BE2C (cell line): ENCODE measurements at regions not wholly inside any gene's neighbourhood (a gene's known extent, or its start where the extent isn't known, plus 50 kb on each side); places are given as distances from the start of the nearest gene placed in this dataset.

Source experiments
- DNase-seq: peaks from one replicate; pipeline ENCODE4 v3.0.0-alpha.2; 2020
- H3K27me3 ChIP-seq: fragments of 250-450 bp; sonication (Bioruptor Pico); 2 replicates; pipeline ENCODE4 v1.5.1; 2020; ENCODE audit warnings: mild to moderate bottlenecking
- H3K36me3 ChIP-seq: fragments of 250-450 bp; sonication (Bioruptor Pico); 2 replicates; pipeline ENCODE4 v1.5.1; 2020; ENCODE audit warnings: mild to moderate bottlenecking
- H3K4me1 ChIP-seq: fragments of 250-450 bp; sonication (Bioruptor Pico); 2 replicates; pipeline ENCODE4 v1.5.1; 2020
- H3K4me3 ChIP-seq: 2 replicates; pipeline ENCODE4 v1.5.1; 2011; ENCODE audit warnings: low read depth, low read length
- H3K9me3 ChIP-seq: fragments of 250-450 bp; sonication (Bioruptor Pico); 2 replicates; pipeline ENCODE4 v1.5.1; 2020
- CTCF ChIP-seq: IDR thresholded peaks from 2 replicates; pipeline ENCODE4 v1.5.1; 2012; ENCODE audit warnings: mild to moderate bottlenecking, low read depth, low read length

GRCh38 chr3:61414456-61414855, 146.9 kb upstream of the PTPRG start:
- H3K4me3 ChIP-seq: no peak overlapping the region
- H3K36me3 ChIP-seq: no peaks in the 10 kb centered on the region
- no peaks in the 10 kb centered on the region for H3K27me3 ChIP-seq
- H3K4me1 ChIP-seq: no peaks in the 10 kb centered on the region
- TF ChIP-seq CTCF: no peak
- H3K9me3 ChIP-seq: no peaks in the 10 kb centered on the region
- no peak for DNase-seq

GRCh38 chr3:61415201-61415600, 146.2 kb upstream of the PTPRG start:
- DNase-seq: no peak
- no peaks in the 10 kb centered on the region for H3K4me1 ChIP-seq
- no peaks in the 10 kb centered on the region for H3K27me3 ChIP-seq
- no peaks in the 10 kb centered on the region for H3K9me3 ChIP-seq
- no peaks in the 10 kb centered on the region for H3K36me3 ChIP-seq
- no peak overlapping the region for H3K4me3 ChIP-seq
- TF ChIP-seq CTCF: no peak

- no peaks in the 10 kb centered on the region for H3K9me3 ChIP-seq
- H3K4me1 ChIP-seq: no peaks in the 10 kb centered on the region
- TF ChIP-seq CTCF: no peak
- H3K36me3 ChIP-seq: no peaks in the 10 kb centered on the region
- H3K27me3 ChIP-seq: no peaks in the 10 kb centered on the region
- DNase-seq: no peak
- no peak overlapping the region for H3K4me3 ChIP-seq
Observed at GRCh38 chr3:61416618-61417017, 144.8 kb upstream of the PTPRG start.

- Histone ChIP-seq H3K27me3 (no peaks in the 10 kb centered on the region), H3K9me3 (no peaks in the 10 kb centered on the region), H3K4me3 (no peak overlapping the region), H3K4me1 (no peaks in the 10 kb centered on the region), H3K36me3 (no peaks in the 10 kb centered on the region)
- no peak for DNase-seq
- no peak for TF ChIP-seq CTCF
Observed at GRCh38 chr3:61417352-61417751, 144.0 kb upstream of the PTPRG start.

GRCh38 chr3:61420136-61420759, 141.1 kb upstream of the PTPRG start:
- H3K36me3 ChIP-seq: no peaks in the 10 kb centered on the region
- TF ChIP-seq CTCF: no peak
- no peak for DNase-seq
- H3K4me1 ChIP-seq: no peaks in the 10 kb centered on the region
- no peak overlapping the region for H3K4me3 ChIP-seq
- H3K27me3 ChIP-seq: no peaks in the 10 kb centered on the region
- no peaks in the 10 kb centered on the region for H3K9me3 ChIP-seq

GRCh38 chr3:61422945-61423673, 138.3 kb upstream of the PTPRG start:
- no peaks in the 10 kb centered on the region for H3K36me3 ChIP-seq
- DNase-seq: no peak
- H3K27me3 ChIP-seq: no peaks in the 10 kb centered on the region
- no peak overlapping the region for H3K4me3 ChIP-seq
- no peaks in the 10 kb centered on the region for H3K4me1 ChIP-seq
- TF ChIP-seq CTCF: no peak
- H3K9me3 ChIP-seq: no peaks in the 10 kb centered on the region
